ENCODE measurements at regions not wholly inside any gene's neighbourhood (a gene's known extent, or its start where the extent isn't known, plus 50 kb on each side); places are given as distances from the start of the nearest gene placed in this dataset.
A peak's percentile ranks its signal among the peaks of the same experiment; 100 is the strongest.

DNA sequence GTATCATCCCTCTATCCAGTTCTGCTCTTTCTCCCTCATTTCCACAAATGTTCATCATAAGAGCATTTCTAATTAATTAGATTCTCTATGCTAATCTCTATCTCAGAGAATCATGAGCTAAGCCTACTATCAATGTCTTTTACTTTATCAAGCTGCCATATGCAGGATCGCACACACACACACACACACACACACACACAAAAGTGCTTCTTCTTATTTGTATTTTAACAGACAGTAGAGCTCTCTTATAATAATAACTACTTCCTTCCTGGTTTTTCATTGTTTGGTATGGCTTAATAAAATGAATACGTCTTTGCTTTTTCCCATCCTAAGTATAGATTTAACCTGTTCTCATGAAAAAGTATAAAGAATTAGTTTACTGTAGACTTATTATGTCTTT is 170.2 kb downstream of the HAO1 start:
- DNase-seq (ENCODE audit: low read depth, low spot score) (no peak), FAIRE-seq (no peak)
- no peaks in the 10 kb centered on the region for H4K20me1 ChIP-seq (ENCODE audit: control insufficient read depth, extremely low read depth, insufficient read depth, low read length)
- H2AFZ ChIP-seq (ENCODE audit: control insufficient read depth, low read length) = no peak overlapping the region
- H3K27ac ChIP-seq (ENCODE audit: control insufficient read depth, insufficient read depth, low read length) = no peak overlapping the region
- H3K9me3 ChIP-seq (ENCODE audit: control insufficient read depth, low read depth, low read length) = peaks cover 2% of the 10 kb centered on the region
- no peak overlapping the region for H3K4me3 ChIP-seq (ENCODE audit: control insufficient read depth in 2 of 3, extremely low read depth in 1 of 3, insufficient read depth in 2 of 3, low read depth in 1 of 3, low read length in 3 of 3)
- H3K4me1 ChIP-seq (ENCODE audit: control insufficient read depth, extremely low read depth, insufficient read depth, low read length) = peaks cover 24% of the 10 kb centered on the region
- H3K9ac ChIP-seq (ENCODE audit: control insufficient read depth, extremely low read depth, insufficient read depth, low read length) = no peak overlapping the region
- H3K27me3 ChIP-seq (ENCODE audit: control insufficient read depth, extremely low read depth, insufficient read depth, low read length) = no peaks in the 10 kb centered on the region
- H3K4me2 ChIP-seq (ENCODE audit: control insufficient read depth, extremely low read depth, insufficient read depth, low read depth, low read length) = no peak overlapping the region
- no peaks in the 10 kb centered on the region for H3K9me1 ChIP-seq (ENCODE audit: control insufficient read depth, extremely low read depth, insufficient read depth, low read length)
- TF ChIP-seq CTCF (optimal IDR thresholded peaks at IDR 0.05 in 1 of 3, IDR thresholded peaks at IDR 0.05 in 1 of 3, conservative IDR thresholded peaks at IDR 0.05 in 1 of 3; ENCODE audit: extremely low read depth in 1 of 3, insufficient read depth in 2 of 3, low read length in 3 of 3) (no peak), EZH2 (IDR thresholded peaks at IDR 0.05; ENCODE audit: low read length) (no peak)
- no peaks in the 10 kb centered on the region for H3K36me3 ChIP-seq (ENCODE audit: control insufficient read depth in 2 of 2, extremely low read depth in 1 of 2, insufficient read depth in 2 of 2, low read length in 2 of 2)
- no peaks in the 10 kb centered on the region for H3K79me2 ChIP-seq (ENCODE audit: control insufficient read depth, insufficient read depth, low read length)
- dilution Hi-C loops (cut with MboI; ENCODE audit: extremely low pct_ligation_motif_present, low sequenced_read_pairs) = no loop called here

- DNase-seq (ENCODE audit: low read depth, low spot score) (no peak), FAIRE-seq (peak; percentile 61)
- no peak overlapping the region for H2AFZ ChIP-seq (ENCODE audit: control insufficient read depth, low read length)
- H3K4me3 ChIP-seq (ENCODE audit: control insufficient read depth in 2 of 3, extremely low read depth in 1 of 3, insufficient read depth in 2 of 3, low read depth in 1 of 3, low read length in 3 of 3) = no peak overlapping the region
- no peaks in the 10 kb centered on the region for H3K27me3 ChIP-seq (ENCODE audit: control insufficient read depth, extremely low read depth, insufficient read depth, low read length)
- no peaks in the 10 kb centered on the region for H3K36me3 ChIP-seq (ENCODE audit: control insufficient read depth in 2 of 2, extremely low read depth in 1 of 2, insufficient read depth in 2 of 2, low read length in 2 of 2)
- dilution Hi-C loops (cut with MboI; ENCODE audit: extremely low pct_ligation_motif_present, low sequenced_read_pairs) = no loop called here
- peaks cover 24% of the 10 kb centered on the region for H3K4me1 ChIP-seq (ENCODE audit: control insufficient read depth, extremely low read depth, insufficient read depth, low read length)
- H3K27ac ChIP-seq (ENCODE audit: control insufficient read depth, insufficient read depth, low read length) = no peak overlapping the region
- H3K4me2 ChIP-seq (ENCODE audit: control insufficient read depth, extremely low read depth, insufficient read depth, low read depth, low read length) = no peak overlapping the region
- no peaks in the 10 kb centered on the region for H3K79me2 ChIP-seq (ENCODE audit: control insufficient read depth, insufficient read depth, low read length)
- H4K20me1 ChIP-seq (ENCODE audit: control insufficient read depth, extremely low read depth, insufficient read depth, low read length) = no peaks in the 10 kb centered on the region
- H3K9me3 ChIP-seq (ENCODE audit: control insufficient read depth, low read depth, low read length) = peaks cover 2% of the 10 kb centered on the region
- H3K9ac ChIP-seq (ENCODE audit: control insufficient read depth, extremely low read depth, insufficient read depth, low read length) = no peak overlapping the region
- no peak for TF ChIP-seq EZH2 (IDR thresholded peaks at IDR 0.05; ENCODE audit: low read length)
- no peak for TF ChIP-seq CTCF (optimal IDR thresholded peaks at IDR 0.05 in 1 of 3, IDR thresholded peaks at IDR 0.05 in 1 of 3, conservative IDR thresholded peaks at IDR 0.05 in 1 of 3; ENCODE audit: extremely low read depth in 1 of 3, insufficient read depth in 2 of 3, low read length in 3 of 3)
- H3K9me1 ChIP-seq (ENCODE audit: control insufficient read depth, extremely low read depth, insufficient read depth, low read length) = no peaks in the 10 kb centered on the region
Measured at GRCh38 chr20:7770578-7770977, 169.7 kb downstream of the HAO1 start.

Data from keratinocyte (primary cell).